K562 (cell line): ENCODE measurements at regions not wholly inside any gene's neighbourhood (a gene's known extent, or its start where the extent isn't known, plus 50 kb on each side); places are given as distances from the start of the nearest gene placed in this dataset.

Experiments
- ATAC-seq: fragments of 200-7000 bp; cut with Tn5 transposase; 3 replicates; pipeline ENCODE4 v1.9.1; 2020; ENCODE audit warnings: moderate library complexity
- BruUV-seq: library from RNA; stranded (reverse); fragments of 400-500 nt; replicated peaks from 2 replicates; lab custom pipeline; 2021; lab: Mats Ljungman, UMichigan
- CTCF ChIA-PET: fragments of 300-600 bp; formaldehyde crosslinking; extraction: SDS; loops from one replicate; lab custom pipeline; 2021; ENCODE audit warnings: low intra/inter-chr PET ratio; lab: Yijun Ruan, JAX
- POLR2A ChIA-PET: fragments of 300-600, 350-650 bp; sonication (Branson Sonifier 250); formaldehyde crosslinking; extraction: SDS; loops from one replicate; lab custom pipeline; 2021; ENCODE audit warnings: antibody characterized with exemption, inconsistent platforms; lab: Yijun Ruan, JAX
- DNase-seq, 4 experiments: peaks; one replicate each; pipeline versions ENCODE4 v3.0.0 to v3.0.0-alpha.2; 2011 to 2018; ENCODE audit warnings: low spot score in 3 of 4, mixed read lengths in 3 of 4; ENCODE audit errors: extremely low read depth in 1 of 4
- FAIRE-seq: peaks from 2 replicates; lab custom pipeline; 2011; peaks lifted over from hg19 to GRCh38; lab: Jason Lieb, UNC
- H2AFZ ChIP-seq: 2 replicates; pipeline ENCODE4 v1.6.0; 2011; ENCODE audit warnings: low read depth, low read length, control low read depth, inconsistent platforms
- H3K27ac ChIP-seq: fragments of 200-600 bp; 3 replicates; pipeline ENCODE4 v1.8.0; 2011; ENCODE audit warnings: low read depth, mild to moderate bottlenecking, control low read depth, inconsistent platforms, low read length, moderate library complexity, mixed read lengths; ENCODE audit errors: extremely low read depth
- H3K27me3 ChIP-seq, 2 experiments: fragments of 300-600 bp in 1 of 2; 2 replicates in 1 of 2; 3 replicates in 1 of 2; pipeline versions ENCODE4 v1.6.0 to v1.8.0; 2011; ENCODE audit warnings: inconsistent platforms in 2 of 2, low read length in 2 of 2, mild to moderate bottlenecking in 1 of 2, mixed read lengths in 1 of 2, moderate library complexity in 1 of 2; ENCODE audit not compliant: control insufficient read depth in 2 of 2, insufficient read depth in 2 of 2
- H3K36me3 ChIP-seq: fragments of 300-600 bp; 3 replicates; pipeline ENCODE4 v1.8.0; 2011; ENCODE audit warnings: mild to moderate bottlenecking, low read length, inconsistent platforms; ENCODE audit not compliant: control insufficient read depth, insufficient read depth
- H3K4me1 ChIP-seq, 2 experiments: fragments of 200-600 bp in 1 of 2; replicated peaks in 1 of 2; 2 replicates in 1 of 2; 3 replicates in 1 of 2; pipeline versions ENCODE4 v1.5.1 to v1.8.0; 2011; ENCODE audit warnings: inconsistent platforms in 2 of 2, low read length in 2 of 2, mild to moderate bottlenecking in 1 of 2, mixed read lengths in 1 of 2, moderate library complexity in 1 of 2; ENCODE audit not compliant: control insufficient read depth in 2 of 2, insufficient read depth in 2 of 2
- H3K4me2 ChIP-seq: 2 replicates; pipeline ENCODE4 v1.6.1; 2011; ENCODE audit warnings: low read length, control low read depth, inconsistent platforms, mixed read lengths; ENCODE audit not compliant: insufficient read depth
- H3K4me3 ChIP-seq: fragments of 200-600 bp; sonication (generic), shearing (Covaris generic); 2 replicates; pipeline ENCODE4 v1.5.1; 2016; ENCODE audit warnings: control low read depth, inconsistent platforms
- H3K79me2 ChIP-seq: fragments of 200-600 bp; 3 replicates; pipeline ENCODE4 v1.8.0; 2011; ENCODE audit warnings: low read length, inconsistent platforms; ENCODE audit not compliant: control insufficient read depth, insufficient read depth
- H3K9ac ChIP-seq, 2 experiments: 2 replicates each; pipeline versions ENCODE4 v1.6.0 to v1.6.1; 2011; ENCODE audit warnings: low read depth in 2 of 2, low read length in 2 of 2, control low read depth in 1 of 2, inconsistent platforms in 1 of 2, mild to moderate bottlenecking in 1 of 2, mixed read lengths in 1 of 2; ENCODE audit not compliant: insufficient read depth in 1 of 2
- H3K9me1 ChIP-seq: one replicate; pipeline ENCODE4 v1.6.0; 2011; ENCODE audit warnings: inconsistent platforms, mild to moderate bottlenecking, low read length, moderate library complexity; ENCODE audit not compliant: control insufficient read depth, insufficient read depth
- H3K9me3 ChIP-seq: replicated peaks from 2 replicates; pipeline ENCODE4 v1.5.1; 2011; ENCODE audit warnings: low read depth, low read length, inconsistent platforms; ENCODE audit not compliant: control insufficient read depth, insufficient read depth
- H4K20me1 ChIP-seq: replicated peaks from 2 replicates; pipeline ENCODE4 v1.6.1; 2011; ENCODE audit warnings: low read length, inconsistent platforms, mixed read lengths; ENCODE audit not compliant: control insufficient read depth, insufficient read depth
- JUND ChIP-seq, 2 experiments: IDR thresholded peaks; 2 replicates in 1 of 2; 3 replicates in 1 of 2; pipeline ENCODE4 v1.6.1; 2011; ENCODE audit warnings: borderline replicate concordance in 2 of 2, low read depth in 2 of 2, low read length in 2 of 2, improper control_type of control experiment in 1 of 2, missing biosample characterization in 1 of 2, missing genetic modification characterization in 1 of 2, missing genetic modification reagents in 1 of 2
- KAT8 ChIP-seq: fragments of 450-650 bp; IDR thresholded peaks from 2 replicates; pipeline ENCODE4 v1.6.1; 2016; ENCODE audit warnings: low read depth, mild to moderate bottlenecking
- MBD2 ChIP-seq: sonication (generic); IDR thresholded peaks from 2 replicates; pipeline ENCODE4 v1.6.1; 2016; ENCODE audit warnings: low read depth, borderline replicate concordance
- TARDBP ChIP-seq: fragments of 450-650 bp; IDR thresholded peaks from 2 replicates; pipeline ENCODE4 v1.6.1; 2016
- THRB ChIP-seq: fragments of 450-650 bp; formaldehyde crosslinking; conservative IDR thresholded peaks from 2 replicates; pipeline ENCODE4 v1.4.0; 2022; ENCODE audit warnings: mild to moderate bottlenecking, missing genetic modification characterization
- TSHZ1 ChIP-seq: fragments of 250-450 bp; sonication (Bioruptor Pico); IDR thresholded peaks from 2 replicates; pipeline ENCODE4 v1.4.0; 2020; ENCODE audit warnings: mild to moderate bottlenecking, moderate library complexity
- ZNF586 ChIP-seq: fragments of 450-650 bp; formaldehyde crosslinking; conservative IDR thresholded peaks from 2 replicates; pipeline ENCODE4 v1.4.0; 2020; ENCODE audit warnings: mild to moderate bottlenecking, moderate library complexity
- ZZZ3 ChIP-seq: fragments of 450-650 bp; IDR thresholded peaks from 2 replicates; pipeline ENCODE4 v1.6.1; 2016; ENCODE audit warnings: antibody characterized with exemption, mild to moderate bottlenecking, moderate library complexity
- WGBS: fragments of 100-300 bp; shearing (Covaris generic); methylation state at CpG from one replicate; pipeline ENCODE4 v1.1.6; 2016; ENCODE audit warnings: low coverage, mixed read lengths; ENCODE audit not compliant: insufficient coverage; ENCODE audit errors: missing lambda C conversion rate; 5-methylcytosine and 5-hydroxymethylcytosine counted together
- in situ Hi-C: fragments of 300-500 bp; cut with MboI; formaldehyde crosslinking; loops from 4 replicates; pipeline ENCODE4 v1.15.0; 2018; ENCODE audit warnings: inconsistent platforms, mixed read lengths
- intact Hi-C: fragments of 100-400 bp; cut with micrococcal nuclease; formaldehyde crosslinking; loops from 2 replicates; pipeline ENCODE4 v1.14.2; 2022

GRCh38 chr5:125969011-125969813 is 454.0 kb upstream of the GRAMD2B start:
- WGBS, result 0% methylated on average over 6 of the region's 6 CpGs
- ChIA-PET POLR2A (no interaction called here), CTCF (no interaction called here)
- H3K36me3 ChIP-seq, result no peaks in the 10 kb centered on the region
- no peaks in the 10 kb centered on the region for H4K20me1 ChIP-seq
- H3K4me2 ChIP-seq, result no peak overlapping the region
- FAIRE-seq (no peak), DNase-seq (no peak), ATAC-seq (no peak)
- H2AFZ ChIP-seq, result no peak overlapping the region
- H3K4me1 ChIP-seq, result no peaks in the 10 kb centered on the region
- in situ Hi-C loops (no loop called here), intact Hi-C loops (no loop called here)
- H3K9me1 ChIP-seq, result no peaks in the 10 kb centered on the region
- TF ChIP-seq ZZZ3 (no peak), JUND (IDR thresholded peaks at IDR 0.05; ENCODE audit: borderline replicate concordance, low read depth, low read length) (no peak), JUND (tag; IDR thresholded peaks at IDR 0.05; ENCODE audit: borderline replicate concordance, low read depth, low read length) (no peak), TSHZ1 (no peak), TARDBP (no peak), MBD2 (no peak), THRB (CRISPR knock-in tag) (no peak), ZNF586 (CRISPR knock-in tag) (no peak), KAT8 (no peak)
- H3K79me2 ChIP-seq, result no peaks in the 10 kb centered on the region
- no peak overlapping the region for H3K9ac ChIP-seq
- no TSS peak for BruUV-seq
- H3K4me3 ChIP-seq, result no peak overlapping the region
- no peaks in the 10 kb centered on the region for H3K27me3 ChIP-seq
- no peak overlapping the region for H3K27ac ChIP-seq
- H3K9me3 ChIP-seq, result no peaks in the 10 kb centered on the region
